HG03439 (cell line): ENCODE measurements at regions not wholly inside any gene's neighbourhood (a gene's known extent, or its start where the extent isn't known, plus 50 kb on each side); places are given as distances from the start of the nearest gene placed in this dataset.

Experiments
- ATAC-seq: cut with Tn5 transposase; IDR thresholded peaks from one replicate; pipeline ENCODE4 v1.9.1; 2021; ENCODE audit warnings: mild to moderate bottlenecking, moderate library complexity; ENCODE audit not compliant: unreplicated experiment

DNA sequence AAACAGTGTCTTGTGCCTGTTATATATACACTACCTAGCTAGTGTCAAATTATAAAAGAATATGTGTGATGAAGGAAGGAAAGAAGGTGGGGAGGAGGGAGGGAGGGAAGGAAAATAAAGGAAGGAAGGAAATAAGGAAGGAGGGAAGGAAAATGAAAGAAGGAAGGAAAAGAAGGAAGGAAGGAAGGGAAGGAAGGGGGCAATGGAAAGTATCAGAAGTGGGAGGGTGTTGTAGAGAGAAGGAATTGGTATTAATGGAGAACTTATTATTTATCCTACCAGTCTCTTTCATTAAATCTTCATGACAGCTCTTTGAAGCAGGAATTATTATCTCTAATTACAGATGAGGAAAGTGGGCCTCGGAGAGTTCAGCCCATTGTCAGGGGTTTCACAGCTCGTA is 202.4 kb downstream of the SAMD5 start:
- no peak for ATAC-seq

DNA sequence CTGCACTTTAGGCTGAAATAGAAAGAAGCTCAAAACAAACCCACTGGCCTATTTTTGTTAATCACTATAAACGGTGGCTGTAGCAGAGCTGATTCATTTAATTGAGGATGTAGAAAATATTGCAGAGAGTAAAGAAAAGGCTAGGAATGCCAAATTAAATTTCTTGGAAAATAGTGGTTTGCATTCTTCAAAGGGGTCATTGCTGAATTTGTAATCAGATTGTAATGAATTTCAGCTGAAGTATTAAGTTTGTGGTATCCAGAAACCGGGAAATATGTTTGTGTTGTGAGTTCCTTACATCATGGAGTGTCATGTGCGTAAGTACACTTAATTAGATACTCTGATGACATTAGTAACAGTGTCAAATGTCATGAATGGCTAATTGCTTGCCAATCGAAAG is 203.0 kb downstream of the SAMD5 start:
- ATAC-seq, result no peak

DNA sequence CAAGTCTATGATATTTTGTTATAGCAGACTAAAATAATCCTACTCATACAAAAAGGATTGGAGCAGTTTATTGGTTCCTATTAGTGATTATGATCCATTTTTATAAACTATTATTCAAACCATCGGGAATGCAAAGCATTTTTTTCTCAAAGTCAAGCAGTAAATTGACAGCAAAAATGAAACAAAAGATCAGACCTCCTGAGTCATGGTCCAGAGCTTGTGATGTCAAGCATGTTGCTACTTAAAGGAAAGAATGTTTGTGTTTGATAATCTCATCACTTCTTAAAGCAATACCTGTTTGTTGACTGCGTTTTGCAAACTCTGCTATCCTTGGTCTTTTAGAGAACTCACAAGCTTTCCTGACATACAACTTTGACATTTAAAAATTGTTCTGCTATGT is 204.4 kb downstream of the SAMD5 start:
- no peak for ATAC-seq

DNA sequence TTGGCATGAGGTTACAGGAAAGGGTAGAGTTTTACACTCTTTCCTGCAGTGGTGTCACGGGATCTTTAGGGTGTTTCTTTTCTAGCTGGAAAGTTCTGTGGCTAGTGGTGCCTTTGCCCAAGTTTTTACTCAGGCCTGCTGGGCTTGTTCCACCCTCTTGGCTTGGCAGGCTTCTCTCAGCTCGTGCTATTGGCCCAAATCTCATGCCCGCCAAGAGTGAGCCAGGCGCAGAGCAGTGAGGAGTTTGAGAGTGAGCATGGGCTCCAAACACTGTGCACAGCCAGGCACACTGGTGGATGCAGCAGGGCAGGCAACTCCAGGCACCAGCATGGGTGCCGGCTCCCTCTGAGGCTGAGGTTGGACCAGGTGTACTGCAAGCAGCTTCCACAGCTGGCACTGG is 206.5 kb downstream of the SAMD5 start:
- ATAC-seq, result no peak

DNA sequence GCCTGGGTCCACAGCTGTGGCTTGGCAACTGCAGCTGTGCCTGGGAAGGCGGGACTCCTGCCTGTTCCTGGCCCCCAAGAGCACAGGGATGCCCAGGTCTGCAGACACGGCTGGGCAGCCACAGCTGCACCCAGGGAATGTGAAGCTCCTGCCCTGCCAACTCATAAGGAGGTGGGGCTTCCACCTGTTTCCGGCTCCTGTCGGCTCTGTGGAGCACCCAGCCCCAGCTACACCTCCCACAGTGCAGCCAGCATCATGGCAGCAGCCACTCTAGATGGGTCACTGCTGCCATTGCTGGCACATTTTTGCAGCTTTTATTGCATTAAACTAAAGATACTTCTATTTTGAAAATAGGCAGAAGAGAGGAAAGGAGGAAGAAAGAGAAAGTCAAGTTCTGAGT is 207.9 kb downstream of the SAMD5 start:
- ATAC-seq, result no peak

DNA sequence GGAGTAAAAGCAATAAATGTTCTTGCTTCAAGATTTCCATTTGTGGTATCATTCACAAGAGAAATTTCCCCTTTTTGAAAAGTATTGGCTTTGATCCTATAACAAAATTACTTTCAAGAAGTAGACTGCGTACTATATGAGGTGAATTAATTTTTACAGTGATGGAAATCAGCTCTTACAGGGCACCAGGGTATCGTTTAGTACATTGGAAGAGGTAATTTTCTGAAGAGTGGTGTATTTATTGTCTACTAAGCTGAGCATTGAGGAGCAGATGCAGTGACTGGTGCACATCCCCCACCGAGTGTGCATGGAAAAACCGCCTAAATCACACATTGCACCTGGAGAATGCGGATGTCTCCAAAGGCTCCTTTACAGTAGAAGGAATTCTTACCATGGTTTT is 209.5 kb downstream of the SAMD5 start:
- no peak for ATAC-seq

DNA sequence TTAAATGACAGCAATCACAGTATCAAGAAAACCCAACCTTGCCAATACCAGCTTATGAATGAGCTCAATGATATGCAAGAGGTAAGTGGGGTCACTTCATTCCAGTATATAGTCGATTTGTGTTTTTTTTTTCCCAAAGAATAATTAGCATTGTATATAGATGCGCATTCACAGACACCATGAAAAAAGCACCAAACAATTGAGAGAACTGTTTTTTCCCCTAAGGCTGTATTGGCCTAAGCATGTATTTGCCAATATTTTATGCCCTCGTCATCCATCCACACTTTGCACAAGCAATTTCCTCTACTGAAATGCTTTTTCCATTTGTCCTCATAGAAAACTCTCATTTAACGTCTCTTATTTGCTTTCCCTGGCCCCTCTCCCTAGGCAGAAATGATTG is 213.7 kb downstream of the SAMD5 start:
- ATAC-seq, result no peak

DNA sequence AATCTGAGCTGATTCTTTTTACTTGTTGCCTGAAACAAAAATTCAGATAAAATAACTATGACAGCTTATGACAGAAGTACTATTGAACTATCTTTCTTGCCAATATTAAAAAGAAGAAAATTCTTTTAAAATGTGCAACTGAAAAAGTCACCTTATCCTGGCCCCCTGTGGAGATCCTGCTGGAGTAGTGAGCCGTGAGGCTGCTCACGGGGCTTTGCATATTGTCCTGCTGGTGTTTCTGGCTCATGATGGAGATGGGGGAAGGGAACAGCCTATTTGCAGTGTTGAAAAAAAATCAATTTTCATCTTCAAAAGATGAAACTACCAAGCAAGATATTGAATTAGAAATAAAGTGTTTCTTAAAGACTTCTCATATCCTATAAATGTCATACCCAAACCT is 216.0 kb downstream of the SAMD5 start:
- no peak for ATAC-seq

DNA sequence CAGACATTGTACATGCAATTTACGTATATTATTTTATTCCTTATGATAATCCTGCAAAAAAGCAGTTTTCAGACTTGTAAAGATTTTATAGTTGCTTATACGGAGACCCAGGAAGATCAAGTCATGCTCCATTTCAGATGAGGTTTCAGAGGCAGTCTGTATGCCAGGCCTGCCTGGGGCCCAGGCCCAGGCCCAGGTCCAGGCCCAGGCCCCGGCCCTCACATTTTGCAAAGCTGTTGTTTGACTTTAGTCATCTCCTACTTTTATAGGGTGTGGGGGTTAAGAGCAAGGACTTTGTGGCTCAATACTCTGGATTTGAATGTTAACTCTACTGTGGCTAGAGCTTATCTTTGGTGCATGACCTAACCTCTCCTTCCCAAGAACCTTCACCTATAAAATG is 217.9 kb downstream of the SAMD5 start:
- no peak for ATAC-seq

DNA sequence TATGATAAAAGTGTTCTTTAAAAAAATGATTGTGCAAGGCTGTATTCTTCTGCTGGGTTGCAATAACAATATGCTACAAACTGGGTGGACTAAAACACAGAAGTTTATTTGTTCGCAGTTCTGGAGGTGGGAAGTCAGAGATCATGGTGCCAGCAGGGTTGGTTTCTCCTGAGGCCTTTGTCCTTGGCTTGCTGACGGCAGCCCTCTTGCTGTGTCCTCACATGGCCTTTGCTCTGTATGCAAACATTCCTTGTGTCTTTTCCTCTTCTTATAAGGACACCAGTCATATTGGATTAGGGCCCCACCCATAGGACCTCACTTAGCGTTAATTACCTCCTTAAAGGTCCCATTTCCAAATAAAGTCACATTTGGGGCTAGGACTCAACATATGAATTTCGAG is 220.4 kb downstream of the SAMD5 start:
- no peak for ATAC-seq

DNA sequence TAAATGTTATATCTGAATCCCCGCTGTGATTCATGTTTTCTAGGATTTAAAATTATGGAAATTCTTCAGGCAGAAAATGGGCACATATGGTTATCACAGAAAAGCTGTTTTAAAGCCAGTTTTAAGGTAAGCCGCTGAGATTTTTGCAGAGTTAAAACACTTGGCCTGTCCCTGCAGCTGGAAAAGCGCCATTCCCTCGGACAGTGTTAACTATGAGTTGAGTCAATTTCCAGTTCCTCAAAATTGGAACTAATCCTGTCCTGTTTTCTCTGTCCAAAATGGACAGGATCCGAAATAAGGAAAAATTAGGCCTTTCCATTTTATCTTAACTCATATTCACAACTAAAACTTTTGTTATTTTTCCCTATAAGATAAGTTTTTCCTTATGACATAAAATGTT is 225.2 kb downstream of the SAMD5 start:
- ATAC-seq, result no peak

DNA sequence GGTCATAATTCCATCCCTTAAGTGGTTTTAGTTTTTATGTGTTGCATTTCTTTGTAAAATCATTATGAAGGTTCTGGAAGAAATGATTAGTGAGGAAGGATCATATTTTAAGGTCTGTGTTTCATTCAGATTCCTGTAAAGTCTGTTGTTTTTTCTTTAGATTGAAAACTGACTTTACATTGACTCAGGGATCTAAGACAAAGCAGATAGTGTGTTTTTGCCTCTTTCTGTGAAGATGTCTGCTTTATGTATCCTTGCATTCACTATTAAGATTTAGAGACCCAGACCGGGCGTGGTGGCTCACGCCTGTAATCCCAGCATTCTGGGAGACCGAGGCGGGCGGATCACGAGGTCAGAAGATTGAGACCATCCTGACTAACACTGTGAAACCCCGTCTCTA is 225.7 kb downstream of the SAMD5 start:
- no peak for ATAC-seq

DNA sequence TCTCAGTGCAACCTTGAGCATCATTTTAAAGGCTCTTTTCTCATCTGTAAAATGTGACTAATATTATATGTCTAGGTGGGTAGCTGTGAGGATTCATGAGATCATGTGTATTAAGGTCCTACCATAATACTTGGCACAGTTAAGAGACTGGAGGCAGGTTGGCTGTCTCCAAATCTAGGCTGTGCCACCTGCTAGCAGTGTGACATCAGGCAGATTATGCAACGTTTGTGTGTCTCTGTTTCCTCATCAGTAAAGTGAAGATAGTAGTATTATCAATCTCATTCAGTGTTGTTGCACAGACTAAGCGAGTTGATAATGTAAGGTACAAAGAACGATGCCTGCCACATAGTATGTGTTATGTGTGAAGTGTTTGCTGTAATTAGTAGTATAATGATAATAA is 227.4 kb downstream of the SAMD5 start:
- no peak for ATAC-seq

DNA sequence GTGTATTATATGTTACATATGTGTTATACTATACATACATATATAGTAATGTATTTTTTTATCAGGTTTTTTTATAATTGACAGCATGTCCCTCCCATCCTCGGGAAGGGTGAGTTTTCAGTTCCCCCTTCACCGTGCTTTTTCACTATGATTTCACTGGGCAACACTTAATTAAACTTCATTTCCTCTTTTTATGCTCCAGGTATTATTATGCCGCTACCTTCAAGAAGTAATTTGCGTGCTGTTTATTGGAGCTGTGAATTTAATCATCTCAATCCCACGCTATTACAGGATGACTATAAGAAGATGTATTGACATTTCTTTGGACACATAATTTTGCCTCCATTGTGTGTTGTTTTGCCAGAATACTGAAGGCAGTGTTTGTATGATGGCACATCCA is 228.6 kb downstream of the SAMD5 start:
- ATAC-seq, result no peak

DNA sequence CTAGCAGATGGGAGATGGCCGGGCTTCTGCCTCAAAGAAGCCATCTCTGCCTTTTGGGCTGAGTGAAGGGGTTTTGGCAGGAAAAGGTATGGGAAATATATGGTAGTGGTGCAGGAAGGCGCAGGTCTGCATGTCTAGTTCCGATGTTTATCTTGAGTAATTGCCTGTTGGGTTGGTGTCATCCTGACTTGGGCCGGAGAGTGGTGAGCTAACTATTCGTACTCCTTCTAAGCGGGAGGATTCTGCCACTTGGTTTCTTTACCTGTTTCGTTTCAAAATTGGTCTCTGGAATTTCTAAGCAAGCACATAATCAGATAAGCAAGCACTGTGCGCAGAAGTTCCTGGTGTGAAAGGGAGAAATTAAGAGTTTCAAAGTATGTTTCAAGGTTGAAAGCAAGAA is 229.6 kb downstream of the SAMD5 start:
- no peak for ATAC-seq

DNA sequence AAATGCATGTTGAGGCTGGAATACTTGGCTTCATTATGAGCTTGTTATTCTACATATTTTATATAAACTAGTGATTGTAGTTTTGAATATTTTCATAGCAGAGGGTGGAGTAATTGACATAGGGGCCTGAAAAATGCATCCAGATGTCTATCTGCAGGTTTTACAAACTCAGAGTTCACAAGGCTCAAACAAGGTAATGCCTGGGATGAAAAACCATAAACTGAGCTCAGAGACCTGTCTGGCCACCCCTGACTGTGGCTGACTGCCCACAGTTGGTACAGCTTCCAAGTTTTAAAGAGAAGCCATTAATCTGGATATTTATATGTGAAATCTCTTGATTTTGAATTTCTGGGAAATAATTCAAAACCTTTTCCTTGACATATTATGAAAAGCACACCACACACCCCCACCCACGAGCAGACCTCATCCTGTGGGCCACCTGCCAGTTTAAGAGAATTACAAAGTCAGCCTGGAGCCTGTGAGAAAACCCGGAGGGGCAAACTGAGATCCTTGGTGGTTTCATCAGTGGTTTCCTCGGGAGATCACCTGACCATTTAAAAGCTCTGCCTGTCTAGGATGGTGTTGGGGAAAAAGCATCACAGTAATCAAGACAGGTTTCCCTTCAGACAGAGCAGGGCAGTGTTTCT is 230.1 kb downstream of the SAMD5 start:
- ATAC-seq, result no peak

DNA sequence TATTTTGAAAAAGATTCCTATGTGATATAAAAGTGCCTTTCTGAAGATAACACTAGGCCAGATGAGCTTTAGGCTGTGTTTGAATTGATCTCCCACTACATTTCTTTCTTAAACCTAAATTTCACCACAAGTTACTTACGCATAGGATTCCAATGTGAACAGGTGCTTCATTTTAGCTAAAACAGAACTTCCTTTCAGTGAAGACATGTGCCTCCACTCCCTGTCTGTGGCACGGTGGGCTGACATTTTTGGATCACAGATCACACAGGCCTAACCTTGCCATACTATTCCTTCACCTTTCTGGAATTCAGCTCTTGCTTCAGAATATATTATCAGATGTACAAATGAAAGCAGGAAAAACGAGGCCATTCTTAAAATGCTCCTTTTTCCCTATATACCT is 231.8 kb downstream of the SAMD5 start:
- ATAC-seq, result no peak

DNA sequence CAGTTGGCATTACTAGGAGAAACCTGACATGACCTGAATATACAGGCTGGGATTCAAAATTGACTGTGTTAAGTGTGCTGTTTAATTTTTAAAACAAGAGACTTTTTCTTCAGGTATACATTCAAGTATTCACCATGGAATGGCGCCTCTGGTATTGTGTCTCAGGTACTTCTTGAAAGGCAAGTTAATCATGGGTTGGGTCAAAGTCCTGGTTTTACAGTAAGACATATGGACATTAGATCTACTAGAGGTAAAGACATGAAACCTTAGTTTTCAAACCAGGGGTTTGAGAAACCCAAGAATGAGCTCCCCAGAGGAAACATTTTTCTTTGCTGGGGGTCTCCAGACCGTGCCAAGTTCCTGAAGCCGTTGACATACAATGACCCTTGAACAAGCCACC is 232.4 kb downstream of the SAMD5 start:
- ATAC-seq, result no peak

DNA sequence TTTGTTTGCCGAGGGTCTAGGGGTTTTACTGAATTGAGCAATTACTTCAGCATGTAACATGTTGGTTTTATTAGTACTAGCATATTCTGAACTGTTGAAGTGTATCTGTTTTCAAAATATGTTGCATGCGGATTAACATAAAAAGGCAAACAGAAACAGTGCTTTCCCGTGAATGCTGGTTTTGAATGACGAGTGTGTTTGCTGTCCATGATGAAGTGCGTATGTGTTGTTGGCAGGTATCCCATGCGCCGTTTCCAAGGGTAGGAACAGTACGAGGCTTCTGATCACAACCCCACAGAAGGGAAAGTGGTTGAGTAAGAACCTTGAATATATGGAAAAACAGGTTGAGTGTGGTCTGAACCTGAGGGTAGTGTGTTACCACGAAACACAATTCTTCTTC is 232.9 kb downstream of the SAMD5 start:
- no peak for ATAC-seq

DNA sequence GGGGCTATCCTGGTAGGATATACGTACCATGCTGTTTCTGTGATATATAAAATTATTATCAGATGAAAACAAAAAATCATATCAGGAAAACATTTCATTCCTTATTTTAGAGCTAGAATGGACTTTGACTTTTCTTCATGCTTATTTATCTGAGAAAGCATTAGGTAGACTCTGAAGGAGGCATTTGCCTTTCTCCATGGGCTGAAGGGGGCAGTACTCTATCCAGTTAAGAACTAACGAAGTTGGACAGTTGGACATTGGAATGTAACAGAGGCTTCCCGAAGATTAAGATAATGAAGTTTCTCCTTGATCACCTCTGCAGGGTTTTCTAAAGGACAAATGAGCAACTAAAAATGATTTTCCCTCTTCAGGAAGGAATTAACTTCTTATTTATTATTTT is 233.9 kb downstream of the SAMD5 start:
- ATAC-seq, result no peak

DNA sequence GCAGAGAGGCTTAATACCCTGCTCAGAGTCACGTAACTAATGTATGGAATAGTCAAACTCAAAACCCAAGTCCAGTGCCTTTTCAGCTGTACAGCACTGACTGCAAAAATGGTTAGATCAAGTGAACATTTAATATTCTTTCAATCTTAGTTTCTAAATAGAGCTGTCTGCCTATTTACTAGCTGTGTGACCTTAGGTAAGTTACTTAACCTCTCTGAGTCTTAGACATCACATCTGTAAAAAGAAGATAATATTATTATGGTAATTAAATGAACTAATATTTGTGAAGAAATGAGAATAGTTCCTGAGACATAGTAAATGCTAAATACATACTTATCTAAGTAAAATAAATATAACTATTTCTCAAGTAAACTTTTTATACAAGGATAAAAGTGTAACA is 235.5 kb downstream of the SAMD5 start:
- no peak for ATAC-seq

DNA sequence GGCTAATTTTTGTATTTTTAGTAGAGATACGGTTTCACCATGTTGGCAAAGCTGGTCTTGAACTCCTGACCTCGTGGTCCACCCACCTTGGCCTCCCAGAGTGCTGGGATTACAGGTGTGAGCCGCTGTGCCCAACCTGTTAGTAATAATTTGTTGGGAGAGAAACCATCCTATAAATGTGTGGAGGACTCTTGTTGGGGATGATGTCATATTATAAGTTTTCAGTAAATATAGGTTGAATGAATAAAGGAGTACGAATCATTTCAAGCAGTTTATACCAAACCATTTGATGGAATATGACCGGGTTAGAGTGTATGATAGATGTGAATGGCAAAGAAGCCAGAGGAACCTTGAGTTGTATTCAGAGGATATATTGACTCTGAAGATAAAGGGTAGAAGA is 240.8 kb downstream of the SAMD5 start:
- no peak for ATAC-seq

DNA sequence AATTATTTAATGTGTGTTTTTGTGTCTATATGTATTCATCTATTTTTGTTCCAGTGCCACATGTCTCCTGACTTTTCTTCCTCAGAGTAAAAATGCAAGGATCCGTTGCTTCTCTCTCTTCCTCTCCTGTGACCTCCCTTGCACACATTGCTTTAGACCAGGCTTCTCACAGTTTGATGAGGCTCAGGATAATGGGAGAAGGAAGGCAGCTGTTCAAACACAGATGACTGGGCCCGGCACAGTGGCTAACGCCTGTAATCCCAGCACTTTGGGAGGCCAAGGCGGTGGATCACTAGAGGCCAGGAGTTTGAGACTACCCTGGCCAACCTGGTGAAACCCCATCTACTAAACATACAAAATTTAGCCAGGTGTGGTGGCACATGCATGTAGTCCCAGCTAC is 241.9 kb downstream of the SAMD5 start:
- no peak for ATAC-seq

DNA sequence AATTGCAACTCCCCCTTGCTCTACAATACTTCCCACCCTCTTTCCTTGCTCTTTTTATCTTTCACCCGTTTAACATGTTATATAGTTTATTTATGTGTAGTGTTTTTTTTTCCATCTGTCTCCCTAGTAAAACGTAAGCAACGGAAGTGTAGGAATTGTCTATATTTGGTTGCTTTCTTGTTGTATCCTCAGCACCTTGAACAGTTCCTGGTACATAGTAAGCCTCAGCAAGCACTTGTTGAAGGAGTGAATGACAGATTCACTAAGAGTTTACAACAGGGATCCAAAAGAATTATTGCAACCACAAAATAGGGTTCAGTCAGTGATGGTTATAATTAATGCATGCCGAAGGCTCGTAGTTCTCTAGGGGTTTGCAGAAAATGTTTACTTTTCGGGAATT is 242.7 kb downstream of the SAMD5 start:
- no peak for ATAC-seq
